ENCODE measurements at regions not wholly inside any gene's neighbourhood (a gene's known extent, or its start where the extent isn't known, plus 50 kb on each side); places are given as distances from the start of the nearest gene placed in this dataset.

DNA sequence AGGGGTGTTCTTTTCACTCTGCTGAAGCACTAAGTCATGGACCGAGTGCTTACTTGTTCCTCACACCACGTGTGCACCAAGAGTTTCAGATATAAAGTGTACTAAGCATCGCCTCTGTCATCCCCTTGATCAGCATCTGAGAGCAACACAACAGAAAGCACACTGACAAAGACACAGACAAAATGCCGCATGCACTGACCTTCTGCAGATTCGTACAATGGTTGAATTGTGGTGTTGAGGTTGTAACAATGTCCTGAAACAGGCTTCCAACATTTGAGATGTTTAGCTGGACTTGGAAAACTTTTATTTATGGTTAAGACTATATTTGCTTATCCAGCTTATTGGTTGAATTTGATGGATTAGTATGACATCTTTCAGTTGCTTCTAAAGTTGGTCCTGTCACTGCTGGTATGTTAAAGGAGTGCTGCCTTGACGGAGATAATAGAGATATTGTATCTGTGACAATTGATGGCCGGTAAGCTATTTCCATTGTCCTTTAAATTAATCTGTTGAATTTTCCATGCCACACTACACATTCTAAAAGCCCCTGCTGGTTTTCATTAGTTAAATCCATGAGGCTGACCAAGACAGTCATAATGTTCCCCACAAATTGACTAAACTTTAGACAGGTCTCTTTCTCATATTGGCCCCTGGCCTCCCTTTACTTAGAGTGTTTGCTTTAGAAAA lies 99.9 kb downstream of the CBLN2 start:
- CTCF ChIA-PET, result no interaction called here
- Mint-ChIP-seq H3K36me3 (peaks cover 19% of the 10 kb centered on the region), H3K4me3 (no peak overlapping the region), H3K9me3 (peaks cover 37% of the 10 kb centered on the region), H3K27ac (no peak overlapping the region), H3K27me3 (ENCODE audit: low read depth) (peaks cover 100% of the 10 kb centered on the region), H3K4me1 (peaks cover 5% of the 10 kb centered on the region; the same call in 1 of the 2 replicates)
- TF ChIP-seq, protein P1, sequence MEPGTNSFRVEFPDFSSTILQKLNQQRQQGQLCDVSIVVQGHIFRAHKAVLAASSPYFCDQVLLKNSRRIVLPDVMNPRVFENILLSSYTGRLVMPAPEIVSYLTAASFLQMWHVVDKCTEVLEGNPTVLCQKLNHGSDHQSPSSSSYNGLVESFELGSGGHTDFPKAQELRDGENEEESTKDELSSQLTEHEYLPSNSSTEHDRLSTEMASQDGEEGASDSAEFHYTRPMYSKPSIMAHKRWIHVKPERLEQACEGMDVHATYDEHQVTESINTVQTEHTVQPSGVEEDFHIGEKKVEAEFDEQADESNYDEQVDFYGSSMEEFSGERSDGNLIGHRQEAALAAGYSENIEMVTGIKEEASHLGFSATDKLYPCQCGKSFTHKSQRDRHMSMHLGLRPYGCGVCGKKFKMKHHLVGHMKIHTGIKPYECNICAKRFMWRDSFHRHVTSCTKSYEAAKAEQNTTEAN (CRISPR knock-in tag; IDR thresholded peaks at IDR 0.05), result no peak
- TF ChIP-seq ZNF232 (CRISPR knock-in tag; IDR thresholded peaks at IDR 0.05) (no peak), RELA (CRISPR knock-in tag; IDR thresholded peaks at IDR 0.05; ENCODE audit: borderline replicate concordance) (no peak), ELF4 (CRISPR knock-in tag; IDR thresholded peaks at IDR 0.05; ENCODE audit: low read depth) (no peak), GRHL2 (CRISPR knock-in tag; IDR thresholded peaks at IDR 0.05; ENCODE audit: insufficient replicate concordance, severe bottlenecking) (no peak), ZNF219 (CRISPR knock-in tag; IDR thresholded peaks at IDR 0.05; ENCODE audit: borderline replicate concordance) (no peak), MYBL2 (CRISPR knock-in tag; IDR thresholded peaks at IDR 0.05) (no peak), OVOL2 (CRISPR knock-in tag; IDR thresholded peaks at IDR 0.05; ENCODE audit: borderline replicate concordance) (no peak), GTF2I (CRISPR knock-in tag; conservative IDR thresholded peaks at IDR 0.05) (no peak)
- POLR2A ChIA-PET, result no interaction called here
- ATAC-seq, result no peak
- DNase-seq (ENCODE audit: low spot score), result no peak

DNA sequence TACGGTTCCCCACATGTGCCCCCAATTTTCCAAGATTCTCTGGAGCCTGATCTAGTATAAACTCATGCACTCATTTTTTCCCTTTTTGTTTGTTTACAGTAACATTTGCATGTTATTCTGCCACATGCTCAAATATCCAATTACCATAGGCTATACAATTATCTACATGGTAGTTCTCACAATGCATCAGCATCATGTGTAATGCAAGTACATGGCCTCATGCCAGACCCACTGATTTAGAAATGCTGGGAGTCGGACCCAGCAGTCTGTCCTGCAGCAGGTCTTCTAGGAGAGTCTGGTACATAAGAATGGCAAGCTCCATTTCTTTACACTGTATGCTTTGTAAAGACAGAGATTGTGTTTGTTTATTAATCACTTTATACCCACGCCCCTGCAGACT lies 107.7 kb downstream of the CBLN2 start:
- H3K4me1 Mint-ChIP-seq, result no peaks in the 10 kb centered on the region
- no peak overlapping the region for H3K4me3 Mint-ChIP-seq
- ATAC-seq (no peak), DNase-seq (ENCODE audit: low spot score) (no peak)
- peaks cover 57% of the 10 kb centered on the region for H3K9me3 Mint-ChIP-seq
- peaks cover 26% of the 10 kb centered on the region for H3K36me3 Mint-ChIP-seq
- POLR2A ChIA-PET, result no interaction called here
- CTCF ChIA-PET, result no interaction called here
- peaks cover 78% of the 10 kb centered on the region for H3K27me3 Mint-ChIP-seq (ENCODE audit: low read depth)
- TF ChIP-seq, protein P2, sequence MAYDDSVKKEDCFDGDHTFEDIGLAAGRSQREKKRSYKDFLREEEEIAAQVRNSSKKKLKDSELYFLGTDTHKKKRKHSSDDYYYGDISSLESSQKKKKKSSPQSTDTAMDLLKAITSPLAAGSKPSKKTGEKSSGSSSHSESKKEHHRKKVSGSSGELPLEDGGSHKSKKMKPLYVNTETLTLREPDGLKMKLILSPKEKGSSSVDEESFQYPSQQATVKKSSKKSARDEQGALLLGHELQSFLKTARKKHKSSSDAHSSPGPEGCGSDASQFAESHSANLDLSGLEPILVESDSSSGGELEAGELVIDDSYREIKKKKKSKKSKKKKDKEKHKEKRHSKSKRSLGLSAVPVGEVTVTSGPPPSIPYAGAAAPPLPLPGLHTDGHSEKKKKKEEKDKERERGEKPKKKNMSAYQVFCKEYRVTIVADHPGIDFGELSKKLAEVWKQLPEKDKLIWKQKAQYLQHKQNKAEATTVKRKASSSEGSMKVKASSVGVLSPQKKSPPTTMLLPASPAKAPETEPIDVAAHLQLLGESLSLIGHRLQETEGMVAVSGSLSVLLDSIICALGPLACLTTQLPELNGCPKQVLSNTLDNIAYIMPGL (CRISPR knock-in tag; IDR thresholded peaks at IDR 0.05), result no peak
- TF ChIP-seq, protein P3, sequence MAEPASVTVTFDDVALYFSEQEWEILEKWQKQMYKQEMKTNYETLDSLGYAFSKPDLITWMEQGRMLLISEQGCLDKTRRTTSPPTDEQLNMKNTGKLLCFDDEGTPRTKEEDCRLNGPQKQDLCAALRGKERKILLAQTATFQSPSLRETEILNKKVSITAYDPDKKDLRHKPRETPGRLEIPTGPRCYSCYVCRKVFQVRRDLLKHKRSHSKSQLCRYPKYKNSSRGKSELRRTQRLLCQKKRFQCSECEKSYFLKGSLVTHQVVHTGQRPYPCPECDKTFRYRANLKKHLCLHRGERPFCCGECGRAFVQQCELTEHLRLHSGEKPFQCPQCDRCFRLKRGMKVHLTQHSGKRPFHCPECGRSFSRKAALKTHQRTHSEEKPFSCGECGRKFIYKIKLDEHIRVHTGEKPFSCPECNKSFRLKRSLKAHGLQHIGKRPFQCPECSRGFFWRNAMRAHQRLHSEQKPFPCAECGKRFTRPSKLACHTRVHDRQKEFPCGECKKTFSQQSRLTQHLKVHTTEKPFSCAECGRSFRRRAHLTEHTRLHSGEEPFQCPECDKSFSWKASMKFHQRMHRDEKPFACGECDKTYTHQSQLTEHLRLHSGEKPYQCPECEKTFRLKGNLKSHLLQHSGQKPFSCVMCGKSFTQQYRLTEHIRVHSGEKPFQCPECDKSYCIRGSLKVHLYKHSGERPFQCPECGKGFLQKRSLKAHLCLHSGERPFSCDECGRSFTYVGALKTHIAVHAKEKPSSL (CRISPR knock-in tag; conservative IDR thresholded peaks at IDR 0.05), result no peak
- TF ChIP-seq ZNF121 (CRISPR knock-in tag; IDR thresholded peaks at IDR 0.05) (no peak), CREB1 (CRISPR knock-in tag; IDR thresholded peaks at IDR 0.05) (no peak), MXD4 (CRISPR knock-in tag; IDR thresholded peaks at IDR 0.05; ENCODE audit: borderline replicate concordance) (no peak), ATF6 (CRISPR knock-in tag; IDR thresholded peaks at IDR 0.05) (no peak), MLX (CRISPR knock-in tag; IDR thresholded peaks at IDR 0.05) (no peak), ZNF671 (CRISPR knock-in tag; IDR thresholded peaks at IDR 0.05) (no peak), RELA (CRISPR knock-in tag; IDR thresholded peaks at IDR 0.05; ENCODE audit: borderline replicate concordance) (no peak)
- TF ChIP-seq, protein P4, sequence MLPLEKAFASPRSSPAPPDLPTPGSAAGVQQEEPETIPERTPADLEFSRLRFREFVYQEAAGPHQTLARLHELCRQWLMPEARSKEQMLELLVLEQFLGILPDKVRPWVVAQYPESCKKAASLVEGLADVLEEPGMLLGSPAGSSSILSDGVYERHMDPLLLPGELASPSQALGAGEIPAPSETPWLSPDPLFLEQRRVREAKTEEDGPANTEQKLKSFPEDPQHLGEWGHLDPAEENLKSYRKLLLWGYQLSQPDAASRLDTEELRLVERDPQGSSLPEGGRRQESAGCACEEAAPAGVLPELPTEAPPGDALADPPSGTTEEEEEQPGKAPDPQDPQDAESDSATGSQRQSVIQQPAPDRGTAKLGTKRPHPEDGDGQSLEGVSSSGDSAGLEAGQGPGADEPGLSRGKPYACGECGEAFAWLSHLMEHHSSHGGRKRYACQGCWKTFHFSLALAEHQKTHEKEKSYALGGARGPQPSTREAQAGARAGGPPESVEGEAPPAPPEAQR (CRISPR knock-in tag; IDR thresholded peaks at IDR 0.05), result no peak
- no peak overlapping the region for H3K27ac Mint-ChIP-seq
